Uterus (tissue), 3 donors: ENCODE measurements at regions not wholly inside any gene's neighbourhood (a gene's known extent, or its start where the extent isn't known, plus 50 kb on each side); places are given as distances from the start of the nearest gene placed in this dataset.
A peak's percentile ranks its signal among the peaks of the same experiment; 100 is the strongest.

Source experiments
- DNase-seq, 2 donors: peaks; one replicate each; pipeline ENCODE4 v3.0.0-alpha.2; 2019 to 2020
- H3K27ac ChIP-seq, 2 donors: fragments of 200-600 bp; sonication (generic); 1 replicate in 1 of 2; 2 replicates in 1 of 2; pipeline ENCODE4 v1.5.1; 2016 to 2018
- H3K27me3 ChIP-seq, 2 donors: fragments of 200-600 bp; sonication (generic); one replicate each; pipeline ENCODE4 v1.5.1; 2018 to 2019; ENCODE audit warnings: control low read depth in 1 of 2
- H3K36me3 ChIP-seq, 2 donors: fragments of 200-600 bp; sonication (generic); one replicate each; pipeline ENCODE4 v1.5.1; 2019; ENCODE audit warnings: control low read depth in 1 of 2
- H3K4me1 ChIP-seq, 2 donors: fragments of 200-600 bp; sonication (generic); one replicate each; pipeline ENCODE4 v1.5.1; 2018 to 2019; ENCODE audit warnings: control low read depth in 1 of 2
- H3K4me3 ChIP-seq, 2 donors: fragments of 200-600 bp; sonication (generic); 1 replicate in 1 of 2; 2 replicates in 1 of 2; pipeline ENCODE4 v1.5.1; 2018 to 2019; ENCODE audit warnings: mild to moderate bottlenecking in 1 of 2
- H3K9me3 ChIP-seq, 2 donors: fragments of 200-600 bp; sonication (generic); one replicate each; pipeline ENCODE4 v1.5.1; 2019; ENCODE audit warnings: control low read depth in 1 of 2
- POLR2A ChIP-seq, 2 donors: fragments of 450-650 bp; IDR thresholded peaks; one replicate each; pipeline ENCODE4 v1.6.1; 2016; ENCODE audit warnings: antibody characterized with exemption in 2 of 2, mild to moderate bottlenecking in 1 of 2, moderate library complexity in 1 of 2
- intact Hi-C: fragments of 100-400 bp; cut with DNase I; formaldehyde crosslinking; loops from one replicate; pipeline ENCODE4 v1.15.1; 2023; ENCODE audit warnings: low total_unique reads
- TF ChIP-seq, protein P1 (sequence below), 4 experiments: fragments of 200-600 bp in 2 of 4; fragments of 450-650 bp in 2 of 4; sonication (generic) in 2 of 4; IDR thresholded peaks; one replicate each; pipeline ENCODE4 v1.5.1; 2016 to 2019; ENCODE audit warnings: antibody characterized with exemption in 4 of 4, mild to moderate bottlenecking in 2 of 4, moderate library complexity in 1 of 4
- donor health status: DM: yes; HTN: yes; CAD: no.

- H3K9me3 ChIP-seq, result no peaks in the 10 kb centered on the region
- H3K27me3 ChIP-seq, result no peaks in the 10 kb centered on the region
- H3K4me3 ChIP-seq, result no peak overlapping the region
- no peak for DNase-seq
- H3K27ac ChIP-seq, result no peak overlapping the region
- no peaks in the 10 kb centered on the region for H3K4me1 ChIP-seq
- TF ChIP-seq, protein P1, sequence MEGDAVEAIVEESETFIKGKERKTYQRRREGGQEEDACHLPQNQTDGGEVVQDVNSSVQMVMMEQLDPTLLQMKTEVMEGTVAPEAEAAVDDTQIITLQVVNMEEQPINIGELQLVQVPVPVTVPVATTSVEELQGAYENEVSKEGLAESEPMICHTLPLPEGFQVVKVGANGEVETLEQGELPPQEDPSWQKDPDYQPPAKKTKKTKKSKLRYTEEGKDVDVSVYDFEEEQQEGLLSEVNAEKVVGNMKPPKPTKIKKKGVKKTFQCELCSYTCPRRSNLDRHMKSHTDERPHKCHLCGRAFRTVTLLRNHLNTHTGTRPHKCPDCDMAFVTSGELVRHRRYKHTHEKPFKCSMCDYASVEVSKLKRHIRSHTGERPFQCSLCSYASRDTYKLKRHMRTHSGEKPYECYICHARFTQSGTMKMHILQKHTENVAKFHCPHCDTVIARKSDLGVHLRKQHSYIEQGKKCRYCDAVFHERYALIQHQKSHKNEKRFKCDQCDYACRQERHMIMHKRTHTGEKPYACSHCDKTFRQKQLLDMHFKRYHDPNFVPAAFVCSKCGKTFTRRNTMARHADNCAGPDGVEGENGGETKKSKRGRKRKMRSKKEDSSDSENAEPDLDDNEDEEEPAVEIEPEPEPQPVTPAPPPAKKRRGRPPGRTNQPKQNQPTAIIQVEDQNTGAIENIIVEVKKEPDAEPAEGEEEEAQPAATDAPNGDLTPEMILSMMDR (IDR thresholded peaks at IDR 0.05), result no peak
- intact Hi-C loops, result no loop called here
- no peaks in the 10 kb centered on the region for H3K36me3 ChIP-seq
Observed at GRCh38 chr13:40420160-40420740, 246.2 kb downstream of the FOXO1 start.

DNA sequence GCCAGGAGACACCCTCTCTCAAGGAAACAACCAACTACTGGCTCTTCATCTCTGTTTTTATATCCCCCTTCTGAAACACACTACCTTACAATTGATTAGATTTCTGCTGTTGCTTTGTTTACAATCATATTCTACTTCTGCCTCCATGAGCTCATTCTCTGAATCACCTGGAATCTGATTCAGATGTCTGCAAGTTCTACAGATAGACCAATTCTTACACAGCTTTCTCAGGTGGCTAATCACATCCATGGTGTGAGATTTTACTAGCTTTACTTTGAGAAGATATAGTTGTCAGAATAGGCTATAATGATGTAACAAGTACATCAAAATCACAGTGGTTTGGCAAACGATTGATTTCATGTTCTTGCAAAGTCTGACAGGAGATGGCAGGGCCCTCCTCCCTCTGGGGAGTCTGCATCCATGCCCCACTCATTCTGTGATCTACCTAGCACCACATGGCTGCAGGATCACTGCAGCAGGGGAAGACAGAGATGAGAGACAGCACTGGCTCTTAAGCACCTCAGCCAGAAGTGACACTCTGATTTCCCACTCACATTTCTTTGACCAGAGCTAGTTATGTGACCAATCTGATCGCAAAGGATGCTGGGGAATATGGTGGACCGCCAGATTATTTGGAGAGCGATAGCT is 243.7 kb downstream of the FOXO1 start:
- Histone ChIP-seq H3K9me3 (no peaks in the 10 kb centered on the region), H3K4me3 (no peak overlapping the region), H3K27me3 (no peaks in the 10 kb centered on the region), H3K4me1 (no peaks in the 10 kb centered on the region), H3K27ac (no peak overlapping the region), H3K36me3 (no peaks in the 10 kb centered on the region)
- no peak for TF ChIP-seq POLR2A (IDR thresholded peaks at IDR 0.05)
- TF ChIP-seq, protein P1 (IDR thresholded peaks at IDR 0.05), result no peak
- intact Hi-C loops, result no loop called here
- DNase-seq, result no peak

DNA sequence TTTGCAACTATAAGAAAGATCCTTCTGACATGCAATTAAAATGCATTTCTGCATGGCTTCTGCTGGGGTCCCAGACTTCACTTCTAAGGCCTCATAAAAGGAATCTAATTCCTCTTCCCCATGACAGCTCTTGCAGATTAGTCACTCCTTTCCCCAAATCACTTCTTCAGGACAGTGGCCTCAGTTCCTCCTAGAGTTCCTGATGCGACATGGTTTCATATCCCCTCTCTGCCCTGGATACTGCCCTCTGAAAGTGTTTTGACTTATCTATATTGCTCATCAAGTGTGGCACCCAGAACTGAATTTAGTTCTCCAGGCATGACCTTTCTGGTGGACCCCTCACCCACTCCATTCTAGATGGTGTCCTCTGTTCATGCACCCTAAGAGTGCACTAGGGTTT is 238.1 kb downstream of the FOXO1 start:
- no peak overlapping the region for H3K27ac ChIP-seq
- no peak for DNase-seq
- H3K4me1 ChIP-seq, result no peaks in the 10 kb centered on the region
- no peak for TF ChIP-seq POLR2A (IDR thresholded peaks at IDR 0.05)
- TF ChIP-seq, protein P1 (IDR thresholded peaks at IDR 0.05), result no peak
- intact Hi-C loops, result no loop called here
- no peaks in the 10 kb centered on the region for H3K36me3 ChIP-seq
- H3K4me3 ChIP-seq, result no peak overlapping the region
- no peaks in the 10 kb centered on the region for H3K27me3 ChIP-seq
- no peaks in the 10 kb centered on the region for H3K9me3 ChIP-seq

DNA sequence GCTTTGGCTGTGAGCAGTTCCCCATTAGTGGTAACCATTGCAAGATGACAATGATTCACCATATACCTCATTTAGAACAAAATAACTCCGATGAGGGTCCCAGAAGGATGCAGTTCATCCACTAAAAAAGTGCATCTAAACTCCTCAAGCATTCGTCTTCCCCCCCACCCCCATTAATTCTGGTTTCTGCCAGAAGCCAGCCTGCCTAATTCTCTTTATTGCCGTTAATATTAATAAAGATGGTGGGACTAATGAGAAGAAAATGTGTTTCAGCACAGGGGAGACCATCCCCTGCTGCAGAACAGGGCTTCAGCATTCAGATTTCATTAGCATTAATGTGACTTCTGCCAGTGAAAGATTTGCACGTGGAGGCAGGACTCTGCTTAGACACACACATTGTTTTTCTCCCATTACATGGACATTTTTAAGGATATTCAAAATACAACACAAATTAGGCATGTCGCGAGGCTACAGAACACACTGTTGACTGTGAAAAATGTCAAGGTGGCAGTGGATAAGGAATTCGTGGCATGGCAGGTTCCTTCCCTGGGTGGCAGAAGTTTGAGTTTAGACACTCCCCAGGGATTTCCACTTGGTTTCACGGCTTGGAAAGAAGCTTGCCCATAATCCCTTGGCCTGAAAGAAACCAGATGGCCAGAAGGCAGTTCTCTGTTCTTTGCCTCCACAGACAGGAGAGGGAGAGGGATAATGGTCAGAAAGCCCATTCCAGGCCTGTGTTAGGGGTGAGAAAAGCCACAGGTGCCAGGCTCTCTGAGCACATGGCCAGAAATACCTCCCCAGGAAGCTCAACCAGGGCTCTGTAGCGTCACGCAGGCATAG is 236.5 kb downstream of the FOXO1 start:
- H3K4me1 ChIP-seq, result no peaks in the 10 kb centered on the region
- H3K36me3 ChIP-seq, result no peaks in the 10 kb centered on the region
- peak overlapping the region; percentile 56 to 63 for H3K27ac ChIP-seq
- TF ChIP-seq, protein P1 (IDR thresholded peaks at IDR 0.05), result no peak
- no peak for TF ChIP-seq POLR2A (IDR thresholded peaks at IDR 0.05)
- DNase-seq, result peak in 1 of 2 donors; percentile 31
- intact Hi-C loops, result no loop called here
- no peak overlapping the region for H3K4me3 ChIP-seq
- H3K27me3 ChIP-seq, result no peaks in the 10 kb centered on the region
- no peaks in the 10 kb centered on the region for H3K9me3 ChIP-seq
